Gastroesophageal sphincter (tissue), 4 donors: ENCODE measurements at regions not wholly inside any gene's neighbourhood (a gene's known extent, or its start where the extent isn't known, plus 50 kb on each side); places are given as distances from the start of the nearest gene placed in this dataset.

Experiments
- ATAC-seq: fragments of 150-250 bp; one replicate; pipeline ENCODE4 v1.9.1; 2016; ENCODE audit warnings: mild to moderate bottlenecking, moderate library complexity
- H3K27ac ChIP-seq, 4 donors: fragments of 200-600 bp; sonication (generic) in 3 of 4; 1 replicate in 3 of 4; 2 replicates in 1 of 4; pipeline ENCODE4 v1.5.1; 2016 to 2019
- H3K27me3 ChIP-seq: fragments of 200-600 bp; sonication (generic); one replicate; pipeline ENCODE4 v1.5.1; 2019
- H3K36me3 ChIP-seq, 2 donors: fragments of 200-600 bp; sonication (generic); one replicate each; pipeline ENCODE4 v1.5.1; 2019; ENCODE audit warnings: control low read depth in 1 of 2
- H3K4me1 ChIP-seq, 3 donors: fragments of 200-600 bp; sonication (generic); 1 replicate in 2 of 3; 2 replicates in 1 of 3; pipeline ENCODE4 v1.5.1; 2016 to 2019; ENCODE audit warnings: control low read depth in 2 of 3
- H3K4me3 ChIP-seq, 2 donors: fragments of 200-600 bp; sonication (generic); one replicate each; pipeline ENCODE4 v1.5.1; 2019; ENCODE audit warnings: mild to moderate bottlenecking in 1 of 2, moderate library complexity in 1 of 2
- H3K9me3 ChIP-seq, 3 donors: fragments of 200-600 bp; sonication (generic); one replicate each; pipeline ENCODE4 v1.5.1; 2017 to 2019; ENCODE audit warnings: control low read depth in 2 of 3
- CTCF ChIP-seq, 4 experiments: fragments of 200-600 bp in 2 of 4; fragments of 450-650 bp in 2 of 4; sonication (generic) in 1 of 4; IDR thresholded peaks; one replicate each; pipeline ENCODE4 v1.5.1; 2017 to 2019; ENCODE audit warnings: antibody characterized with exemption in 4 of 4, mild to moderate bottlenecking in 2 of 4, moderate library complexity in 2 of 4
- EP300 ChIP-seq: sonication (generic); formaldehyde crosslinking; IDR thresholded peaks from one replicate; pipeline ENCODE4 v1.6.1; 2017; ENCODE audit warnings: antibody characterized with exemption, mild to moderate bottlenecking
- POLR2A ChIP-seq, 2 donors: fragments of 450-650 bp; IDR thresholded peaks; one replicate each; pipeline ENCODE4 v1.6.1; 2017; ENCODE audit warnings: antibody characterized with exemption in 2 of 2, mild to moderate bottlenecking in 2 of 2, moderate library complexity in 1 of 2
- POLR2AphosphoS5 ChIP-seq: sonication (generic); formaldehyde crosslinking; IDR thresholded peaks from one replicate; pipeline ENCODE4 v1.6.1; 2017; ENCODE audit warnings: antibody characterized with exemption
- WGBS, 2 donors: methylation state at CpG; one replicate each; pipeline ENCODE4 v1.1.5; 2018; ENCODE audit warnings: low coverage in 1 of 2; 5-methylcytosine and 5-hydroxymethylcytosine counted together

DNA sequence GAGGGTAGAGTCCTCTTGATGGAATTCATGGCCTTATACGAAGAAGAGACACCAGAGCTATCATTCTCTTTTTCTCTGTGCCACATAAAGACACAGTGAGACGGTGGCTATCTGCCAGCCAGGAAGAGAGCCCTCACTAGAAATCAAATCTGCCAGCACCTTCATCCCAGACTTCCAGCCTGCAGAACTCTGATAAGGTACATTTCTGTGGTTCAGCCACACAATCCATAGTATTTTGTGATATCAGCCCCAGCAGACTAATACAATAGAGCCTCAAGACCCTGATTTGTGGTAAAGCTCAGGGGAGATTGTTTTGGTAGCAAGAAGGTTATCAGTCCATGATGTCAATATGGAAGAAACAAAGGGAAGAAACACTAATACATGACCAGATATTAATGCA, 1213.2 kb downstream of the NLGN4X start:
- WGBS, 2 donors = 75% methylated on average over 2 of the region's 2 CpGs; no CpG with 5 or more reads in 1 of the 2 donors
- H3K4me3 ChIP-seq = no peak overlapping the region
- H3K27me3 ChIP-seq = no peaks in the 10 kb centered on the region
- no peaks in the 10 kb centered on the region for H3K4me1 ChIP-seq
- no peak overlapping the region for H3K27ac ChIP-seq
- TF ChIP-seq POLR2AphosphoS5 (no peak), CTCF (IDR thresholded peaks at IDR 0.05) (no peak)
- ATAC-seq = no peak
- H3K36me3 ChIP-seq = no peaks in the 10 kb centered on the region
- H3K9me3 ChIP-seq = no peaks in the 10 kb centered on the region

DNA sequence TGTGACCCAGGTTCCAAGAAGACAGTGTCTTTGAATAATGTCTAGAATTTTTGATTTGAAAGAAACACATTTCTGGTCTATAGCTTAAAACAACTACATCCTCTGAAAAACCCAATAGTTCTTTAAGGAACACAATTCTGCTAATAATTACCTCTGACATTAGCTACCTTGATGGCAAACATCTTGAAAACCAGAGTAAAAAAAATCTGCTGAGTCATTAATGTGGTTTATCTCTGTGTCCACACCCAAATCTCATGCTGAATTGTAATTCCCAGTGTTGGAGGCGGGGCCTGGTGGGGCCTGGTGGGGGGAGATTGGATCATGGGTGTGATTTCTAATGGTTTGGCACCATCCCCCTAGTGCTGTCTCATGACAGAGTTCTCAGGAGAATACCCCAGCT, 1233.8 kb downstream of the NLGN4X start:
- 40% methylated on average over 1 of the region's 1 CpG; no CpG with 5 or more reads in 1 of the 2 donors for WGBS, 2 donors
- no peak overlapping the region for H3K27ac ChIP-seq

GRCh38 chrX:4978613-4979012, 1250.1 kb downstream of the NLGN4X start:
- Histone ChIP-seq H3K9me3 (no peaks in the 10 kb centered on the region), H3K4me1 (no peaks in the 10 kb centered on the region), H3K27ac (no peak overlapping the region), H3K36me3 (no peaks in the 10 kb centered on the region), H3K4me3 (no peak overlapping the region), H3K27me3 (no peaks in the 10 kb centered on the region)
- ATAC-seq = no peak
- WGBS, 2 donors = 63 to 65% methylated on average over 1 of the region's 1 CpG
- no peak for TF ChIP-seq EP300
- TF ChIP-seq POLR2AphosphoS5 = no peak

More for the DNA sequence above, 1233.8 kb downstream of the NLGN4X start:
- Histone ChIP-seq H3K27me3 (no peaks in the 10 kb centered on the region), H3K36me3 (no peaks in the 10 kb centered on the region), H3K4me1 (no peaks in the 10 kb centered on the region), H3K9me3 (no peaks in the 10 kb centered on the region), H3K4me3 (no peak overlapping the region)
- TF ChIP-seq EP300 (no peak), POLR2AphosphoS5 (no peak), POLR2A (IDR thresholded peaks at IDR 0.05) (no peak), CTCF (IDR thresholded peaks at IDR 0.05) (no peak)
- ATAC-seq = no peak

DNA sequence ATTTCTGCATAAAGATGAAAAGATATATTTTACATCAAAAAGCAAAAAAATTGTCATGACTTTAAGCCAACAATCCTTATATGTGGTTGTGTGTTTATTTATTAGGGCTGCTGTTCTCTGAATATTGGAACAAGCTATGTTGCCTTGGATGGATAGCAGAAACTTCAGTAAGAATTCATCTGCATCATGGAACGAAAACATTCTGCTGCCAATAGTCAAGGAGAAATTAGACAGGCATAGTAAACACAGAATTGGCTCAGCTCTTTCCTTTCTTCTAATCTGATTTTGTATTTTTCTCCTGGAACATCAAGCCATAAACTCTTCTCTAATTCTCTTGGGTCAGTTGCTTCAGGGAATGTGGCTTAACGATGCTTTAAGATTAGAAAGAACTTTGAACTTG, 1257.0 kb downstream of the NLGN4X start:
- 33 to 38% methylated on average over 1 of the region's 2 CpGs for WGBS, 2 donors
- H3K9me3 ChIP-seq = no peaks in the 10 kb centered on the region
- H3K27me3 ChIP-seq = no peaks in the 10 kb centered on the region
- H3K27ac ChIP-seq = no peak overlapping the region
- ATAC-seq = no peak
- no peak for TF ChIP-seq POLR2A (IDR thresholded peaks at IDR 0.05)
- TF ChIP-seq POLR2AphosphoS5 = no peak
- no peak for TF ChIP-seq CTCF (IDR thresholded peaks at IDR 0.05)
- no peak for TF ChIP-seq EP300
- no peaks in the 10 kb centered on the region for H3K36me3 ChIP-seq
- H3K4me3 ChIP-seq = no peak overlapping the region
- H3K4me1 ChIP-seq = no peaks in the 10 kb centered on the region

DNA sequence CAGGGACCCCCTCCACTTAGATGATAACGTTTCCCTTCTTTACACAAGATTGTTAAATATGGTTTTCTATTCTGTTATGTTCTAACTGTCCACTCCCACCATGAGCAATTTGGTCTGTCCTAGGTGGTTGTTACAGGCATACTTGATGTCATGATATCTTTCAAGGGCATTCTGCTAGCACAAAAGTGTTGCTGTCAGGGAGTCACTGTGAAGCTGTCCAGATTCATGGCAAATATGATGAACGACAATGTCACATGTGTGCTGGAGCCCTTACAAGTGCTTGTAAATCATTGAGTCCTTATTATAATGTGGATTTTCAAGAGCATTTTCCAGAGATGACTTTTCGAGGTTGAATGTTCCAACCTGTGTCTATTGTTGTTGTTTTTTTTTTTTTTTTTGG, 1250.7 kb upstream of the PRKX start:
- 79 to 86% methylated on average over 3 of the region's 3 CpGs for WGBS, 2 donors
- Histone ChIP-seq H3K27me3 (no peaks in the 10 kb centered on the region), H3K36me3 (no peaks in the 10 kb centered on the region), H3K4me1 (no peaks in the 10 kb centered on the region), H3K9me3 (no peaks in the 10 kb centered on the region), H3K27ac (no peak overlapping the region), H3K4me3 (no peak overlapping the region)
- ATAC-seq = no peak
- TF ChIP-seq CTCF (IDR thresholded peaks at IDR 0.05) (no peak), POLR2AphosphoS5 (no peak), POLR2A (IDR thresholded peaks at IDR 0.05) (no peak), EP300 (no peak)
